K562 (cell line): ENCODE measurements at regions not wholly inside any gene's neighbourhood (a gene's known extent, or its start where the extent isn't known, plus 50 kb on each side); places are given as distances from the start of the nearest gene placed in this dataset. TPM values are rescaled to one million over a fixed set of nuclear protein-coding genes. Genes with fewer than 3 reads are reported as not detected.

Experiments
- microRNA-seq: library from miRNA; unstranded; fragments of <30 nt; microRNA quantifications from one replicate; pipeline ENCODE4, GENCODE V29; 2018; ENCODE audit warnings: borderline microRNAs expressed
- small RNA-seq: library from RNA; depleted of rRNA; stranded (forward); fragments of <200 nt; gene quantifications from one replicate; pipeline ENCODE3, GENCODE V24; 2014

Small RNAs in the stretch of these regions (microRNA-seq; reads per million reads assigned to microRNA genes)
- not detected for gene MIR4643

Small RNAs in the stretch of these regions (small RNA-seq; reads per million reads assigned to genes)
- gene MIR4643, result not detected
- not detected for gene MTATP6P25
- not detected for gene MTCO1P56
- not detected for gene MTND4LP19
- gene RF00012, result not detected
- gene RN7SL415P, result not detected
